Skin epidermis (tissue), 12 donors: ENCODE measurements at regions not wholly inside any gene's neighbourhood (a gene's known extent, or its start where the extent isn't known, plus 50 kb on each side); places are given as distances from the start of the nearest gene placed in this dataset.
"Not testable (repeated sequence)": the region's sequence is repeated elsewhere in the genome, so short reads cannot be mapped to it uniquely, and the experiment has no call there.

Experiments used
- H3K27ac ChIP-seq, 21 experiments: fragments of 200-600 bp; sonication (generic) in 11 of 21; one replicate each; pipeline ENCODE4 v1.5.0; 2020; ENCODE audit warnings: mild to moderate bottlenecking in 3 of 21, inconsistent platforms in 2 of 21, moderate library complexity in 2 of 21
- H3K4me3 ChIP-seq, 7 experiments: fragments of 200-600 bp; sonication (generic) in 2 of 7; one replicate each; pipeline ENCODE4 v1.5.0; 2020; ENCODE audit warnings: inconsistent platforms in 2 of 7, mild to moderate bottlenecking in 2 of 7, moderate library complexity in 1 of 7

DNA sequence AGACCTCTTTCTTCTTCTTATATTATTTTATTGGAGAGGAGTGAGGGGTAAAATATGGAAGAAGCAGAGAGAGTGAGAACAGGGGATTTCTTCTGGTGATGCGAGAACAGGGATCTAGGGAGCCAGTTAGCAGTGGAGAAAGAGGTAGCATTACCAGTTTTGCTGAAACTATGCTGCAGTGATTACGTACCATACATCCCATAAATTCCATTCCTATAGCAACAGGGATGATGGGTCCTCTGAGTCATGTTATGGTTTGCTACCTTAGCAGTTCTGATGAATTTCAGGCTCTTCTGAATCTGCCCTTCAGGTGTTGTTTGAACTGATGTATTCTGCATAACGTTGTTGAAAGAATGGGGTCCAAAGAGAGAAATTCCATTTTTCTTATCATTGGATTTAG lies 625.4 kb upstream of the LRFN5 start:
- H3K27ac ChIP-seq: no peak overlapping the region
- H3K4me3 ChIP-seq: no peak overlapping the region

GRCh38 chr14:40960257-40960656 lies 646.4 kb upstream of the LRFN5 start:
- H3K4me3 ChIP-seq, H3K27ac ChIP-seq: not testable (repeated sequence)

DNA sequence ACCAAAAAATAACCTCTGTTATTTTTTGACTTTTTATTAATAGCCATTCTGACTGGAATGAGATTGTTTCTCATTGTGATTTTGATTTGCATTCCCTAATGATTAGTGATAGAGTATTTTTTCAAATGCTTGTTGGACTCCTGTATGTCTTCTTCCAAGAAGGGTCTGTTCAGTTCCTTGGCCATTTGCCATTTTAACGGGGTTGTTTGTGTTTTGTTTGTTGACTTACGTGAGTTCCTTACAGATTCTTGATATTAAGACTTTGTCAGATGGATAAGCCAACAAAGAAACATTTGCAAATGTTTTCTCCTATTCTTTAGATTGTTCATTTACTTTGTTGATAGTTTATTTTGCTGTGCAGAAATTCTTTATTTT lies 651.6 kb upstream of the LRFN5 start:
- H3K4me3 ChIP-seq: no peak overlapping the region
- H3K27ac ChIP-seq: no peak overlapping the region

DNA sequence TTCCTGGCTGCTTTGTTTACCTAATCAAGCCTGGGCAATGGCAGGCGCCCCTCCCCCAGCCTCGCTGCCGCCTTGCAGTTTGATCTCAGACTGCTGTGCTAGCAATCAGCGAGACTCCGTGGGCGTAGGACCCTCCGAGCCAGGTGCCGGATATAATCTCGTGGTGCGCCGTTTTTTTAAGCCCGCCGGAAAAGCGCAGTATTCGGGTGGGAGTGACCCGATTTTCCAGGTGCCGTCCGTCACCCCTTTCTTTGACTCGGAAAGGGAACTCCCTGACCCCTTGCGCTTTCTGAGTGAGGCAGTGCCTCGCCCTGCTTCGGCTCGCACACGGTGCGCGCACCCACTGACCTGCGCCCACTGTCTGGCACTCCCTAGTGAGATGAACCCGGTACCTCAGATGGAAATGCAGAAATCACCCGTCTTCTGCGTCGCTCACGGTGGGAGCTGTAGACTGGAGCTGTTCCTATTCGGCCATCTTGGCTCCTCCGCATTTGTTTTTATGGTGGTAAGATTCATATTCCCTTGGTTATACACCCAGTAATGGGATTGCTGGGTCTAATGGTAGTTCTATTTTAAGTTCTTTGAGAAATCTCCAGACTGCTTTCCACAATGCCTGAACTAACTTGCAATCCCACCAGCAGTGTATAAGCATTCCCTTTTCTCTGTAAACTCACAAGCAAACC lies 652.1 kb upstream of the LRFN5 start:
- H3K4me3 ChIP-seq, H3K27ac ChIP-seq: not testable (repeated sequence)

DNA sequence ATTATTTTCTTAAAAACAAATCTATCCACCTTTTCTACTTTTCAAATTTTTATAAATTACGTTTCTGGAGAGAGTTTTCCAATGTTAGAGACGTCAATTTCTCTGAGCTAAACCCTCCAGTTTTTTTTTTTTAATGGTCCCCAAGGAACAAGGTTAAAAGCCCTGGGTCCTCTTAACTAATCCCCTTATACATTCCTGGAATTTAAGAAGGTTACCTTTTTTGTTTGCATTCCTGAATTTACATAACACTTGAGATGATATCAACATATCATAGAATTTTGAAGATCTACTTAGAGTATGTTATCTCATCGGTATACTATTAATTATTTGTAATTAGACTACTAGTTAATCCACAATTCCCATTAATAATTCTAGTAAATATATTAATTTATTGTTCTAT lies 662.2 kb upstream of the LRFN5 start:
- Histone ChIP-seq H3K4me3 (no peak overlapping the region), H3K27ac (no peak overlapping the region)

DNA sequence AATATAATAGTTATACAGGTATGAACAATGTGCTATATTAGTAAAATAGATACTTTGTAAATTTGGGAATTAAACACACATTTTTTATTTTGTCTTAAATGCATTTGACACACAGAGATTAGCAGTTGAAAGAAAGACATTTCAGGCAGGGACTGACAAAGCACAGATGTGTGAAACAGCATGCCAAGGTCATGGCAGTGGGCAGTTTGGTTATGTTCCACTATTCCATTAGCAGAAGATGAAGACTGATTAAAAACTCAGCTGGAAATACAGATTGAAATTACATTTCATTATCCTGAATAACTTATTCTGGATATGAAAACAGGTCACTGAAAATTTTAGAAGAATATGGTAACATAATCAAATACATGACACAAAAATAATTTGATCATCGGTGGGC lies 669.8 kb upstream of the LRFN5 start:
- Histone ChIP-seq H3K27ac (no peak overlapping the region), H3K4me3 (no peak overlapping the region)

DNA sequence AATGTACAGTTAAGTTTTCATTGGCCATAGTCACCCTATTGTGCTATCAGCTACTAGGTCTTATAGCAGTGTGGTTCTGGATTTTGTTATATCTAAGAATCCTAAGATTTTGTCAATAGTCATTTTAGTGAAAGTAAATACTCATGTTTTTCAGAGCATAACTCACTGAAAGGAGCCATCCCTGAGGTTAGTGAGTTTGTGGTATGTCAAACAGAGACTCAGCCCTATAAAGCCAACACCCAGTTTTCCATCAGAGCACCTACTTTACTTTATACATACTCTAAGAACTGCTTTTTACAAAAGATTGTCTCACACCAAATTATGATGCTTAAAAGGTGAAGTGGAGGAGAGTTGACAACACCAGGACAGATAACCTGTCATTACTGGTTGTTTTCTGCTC lies 686.3 kb upstream of the LRFN5 start:
- H3K27ac ChIP-seq: no peak overlapping the region
- H3K4me3 ChIP-seq: no peak overlapping the region

GRCh38 chr14:40911141-40911540 lies 695.5 kb upstream of the LRFN5 start:
- no peak overlapping the region for H3K4me3 ChIP-seq

DNA sequence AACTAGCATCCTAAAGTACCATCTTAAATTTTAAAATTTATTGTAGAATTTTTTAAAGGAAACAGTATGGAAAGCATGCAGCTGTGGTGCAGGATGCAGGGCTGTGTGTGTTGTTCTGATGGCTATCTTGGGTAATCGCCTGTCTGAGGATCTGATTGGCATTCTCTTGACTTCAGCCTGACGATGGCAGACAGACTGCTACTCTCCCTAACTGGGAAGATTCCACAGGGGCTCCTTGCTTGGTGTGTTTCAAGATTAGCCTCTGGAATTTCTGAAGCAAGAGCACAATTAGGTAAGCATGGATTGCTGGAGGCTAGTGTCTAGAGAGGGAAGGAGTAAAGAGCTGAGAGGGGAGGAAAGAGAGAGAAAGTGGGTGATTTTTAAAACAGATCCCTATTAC lies 696.8 kb upstream of the LRFN5 start:
- Histone ChIP-seq H3K4me3 (no peak overlapping the region), H3K27ac (no peak overlapping the region)

More at GRCh38 chr14:40911141-40911540, 695.5 kb upstream of the LRFN5 start:
- no peak overlapping the region for H3K27ac ChIP-seq

- no peak overlapping the region for H3K27ac ChIP-seq
- no peak overlapping the region for H3K4me3 ChIP-seq
Observed at GRCh38 chr14:40903709-40904108, 703.0 kb upstream of the LRFN5 start.

DNA sequence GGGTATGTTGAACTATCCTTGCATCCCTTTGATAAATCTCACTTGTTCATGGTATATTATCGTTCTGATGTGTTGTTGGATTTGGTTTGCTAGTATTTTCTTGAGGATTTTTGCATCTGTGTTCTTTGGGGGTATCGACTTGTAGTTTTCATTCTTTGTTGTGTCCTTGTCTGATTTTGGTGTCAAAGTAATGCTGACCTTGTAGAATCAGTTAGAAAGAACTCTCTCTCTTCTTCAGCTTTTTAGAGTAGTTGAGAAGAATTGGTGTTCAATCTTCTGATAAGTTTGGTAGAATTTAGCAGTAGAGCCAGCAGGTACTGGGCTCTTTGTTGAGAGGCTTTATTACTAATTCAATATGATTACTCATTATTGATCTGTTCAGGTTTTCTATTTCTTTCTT lies 707.2 kb upstream of the LRFN5 start:
- Histone ChIP-seq H3K27ac (no peak overlapping the region), H3K4me3 (no peak overlapping the region)

DNA sequence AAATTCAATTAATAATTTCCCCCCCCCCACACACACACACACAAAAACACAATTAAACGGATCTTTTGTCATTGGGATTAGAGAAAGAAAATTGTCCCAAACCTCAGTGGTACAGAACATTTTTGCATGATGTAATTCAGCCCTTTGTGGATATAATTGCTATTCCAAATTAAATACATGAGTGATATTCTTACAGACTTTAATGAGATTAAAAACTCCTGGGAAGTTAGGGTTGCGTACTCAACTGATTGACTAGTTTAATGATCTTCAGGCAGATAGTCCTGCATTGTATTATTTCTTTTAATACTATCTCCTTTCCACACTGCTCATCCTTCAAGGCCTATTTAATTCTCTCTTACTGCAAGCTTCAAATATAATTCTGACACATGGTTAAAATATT lies 711.8 kb upstream of the LRFN5 start:
- Histone ChIP-seq H3K4me3 (no peak overlapping the region), H3K27ac (no peak overlapping the region)

- Histone ChIP-seq H3K27ac (no peak overlapping the region), H3K4me3 (no peak overlapping the region)
Observed at GRCh38 chr14:40889126-40889525, 717.5 kb upstream of the LRFN5 start.

GRCh38 chr14:40887912-40888311 lies 718.8 kb upstream of the LRFN5 start:
- H3K4me3 ChIP-seq: no peak overlapping the region
- no peak overlapping the region for H3K27ac ChIP-seq

DNA sequence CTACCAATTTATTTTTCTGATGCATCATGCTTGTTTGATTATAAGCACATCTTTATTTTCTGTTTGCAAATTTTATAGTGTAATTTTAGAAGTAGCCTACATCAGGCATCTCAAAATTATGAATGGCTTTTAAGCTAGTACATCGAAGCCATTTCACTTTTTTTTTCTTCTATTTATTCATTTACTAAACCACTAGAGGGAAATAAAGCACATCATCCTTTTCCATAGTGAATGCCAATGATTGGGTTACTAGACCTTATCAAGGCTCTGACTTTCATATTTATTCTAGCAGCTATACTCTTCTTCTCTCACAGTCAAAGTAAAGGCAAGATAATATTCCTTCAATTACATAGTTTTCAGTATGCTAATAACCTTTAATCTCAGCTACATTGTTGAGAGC lies 736.4 kb upstream of the LRFN5 start:
- Histone ChIP-seq H3K4me3 (no peak overlapping the region), H3K27ac (no peak overlapping the region)

DNA sequence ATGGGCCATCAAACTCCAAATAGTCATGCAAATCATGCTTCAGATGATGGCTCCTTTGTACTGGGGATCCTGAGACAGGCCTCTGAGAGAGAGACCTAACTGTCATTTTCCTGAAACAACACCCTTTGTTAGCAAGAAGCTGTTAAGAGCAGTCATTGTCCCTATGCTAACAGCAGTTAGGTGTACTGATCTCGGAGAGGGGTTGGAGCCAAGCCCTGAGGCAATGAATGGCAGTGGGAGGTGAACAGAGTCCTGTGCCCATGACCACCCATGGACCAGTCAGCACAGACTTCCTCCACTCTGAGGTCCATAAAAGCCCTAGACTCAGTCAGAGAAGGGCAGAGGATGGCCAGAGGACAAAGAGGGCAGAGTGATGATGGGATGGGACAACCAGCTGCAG lies 747.6 kb upstream of the LRFN5 start:
- Histone ChIP-seq H3K27ac (no peak overlapping the region), H3K4me3 (no peak overlapping the region)

DNA sequence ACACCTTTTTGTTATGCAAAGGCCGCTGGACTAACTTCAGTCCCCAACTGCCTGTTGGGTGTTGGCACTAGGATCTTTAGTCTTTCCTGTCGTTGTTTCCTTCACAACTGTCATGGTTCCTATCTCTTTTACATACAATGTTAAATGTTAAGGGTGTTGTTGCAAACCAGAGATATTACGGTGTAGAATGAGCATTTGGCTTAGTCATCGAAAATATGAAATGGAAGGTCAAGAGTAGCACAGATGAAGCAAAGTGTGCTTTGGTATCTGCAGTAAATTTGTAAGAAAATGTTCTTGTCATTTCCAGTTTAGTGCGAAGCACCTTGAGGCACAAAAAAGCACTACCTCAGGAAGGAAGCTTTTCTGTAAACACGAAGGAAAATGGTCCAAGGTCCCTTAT lies 751.3 kb upstream of the LRFN5 start:
- Histone ChIP-seq H3K4me3 (no peak overlapping the region), H3K27ac (no peak overlapping the region)

DNA sequence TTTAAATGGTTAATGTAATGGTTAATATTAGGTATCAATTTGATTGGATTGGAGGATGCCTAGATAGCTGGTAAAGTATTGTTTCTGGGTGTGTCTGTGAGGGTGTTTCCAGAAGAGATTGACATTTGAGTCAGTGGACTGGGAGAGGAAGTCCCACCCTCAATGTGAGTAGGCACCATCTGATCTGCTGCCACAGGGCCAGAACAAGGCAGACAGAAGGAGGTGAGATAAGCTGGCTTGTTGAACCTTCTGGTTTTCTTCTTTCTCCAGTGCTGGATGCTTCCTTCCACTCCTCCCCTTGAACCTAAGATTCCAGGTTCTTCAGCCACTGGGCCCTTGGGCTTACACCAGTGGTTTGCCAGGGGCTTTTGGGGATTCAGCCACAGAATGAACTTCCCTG lies 756.5 kb upstream of the LRFN5 start:
- H3K27ac ChIP-seq: no peak overlapping the region
- no peak overlapping the region for H3K4me3 ChIP-seq

GRCh38 chr14:40847480-40847879 lies 759.2 kb upstream of the LRFN5 start:
- Histone ChIP-seq H3K27ac (no peak overlapping the region), H3K4me3 (no peak overlapping the region)

- Histone ChIP-seq H3K27ac (no peak overlapping the region), H3K4me3 (no peak overlapping the region)
Observed at GRCh38 chr14:40842816-40843215, 763.9 kb upstream of the LRFN5 start.

DNA sequence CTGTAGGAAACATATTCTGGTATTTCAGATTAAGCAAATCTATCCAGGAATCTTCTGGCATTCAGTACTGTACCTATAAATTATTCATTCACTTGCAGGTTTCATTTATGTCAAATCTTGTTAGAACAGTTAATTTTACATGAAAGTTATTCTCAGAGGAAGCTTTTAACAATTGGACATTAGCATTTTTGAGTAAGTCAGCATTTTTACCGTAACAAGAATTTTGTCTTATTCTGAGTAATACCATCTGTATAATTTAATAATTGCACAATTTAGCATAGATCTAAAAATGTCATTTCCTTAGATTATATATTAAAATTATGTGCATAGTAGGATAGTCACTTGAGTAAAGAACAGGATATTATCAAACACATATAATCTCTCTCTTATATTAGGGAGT lies 764.8 kb upstream of the LRFN5 start:
- H3K27ac ChIP-seq: no peak overlapping the region
- no peak overlapping the region for H3K4me3 ChIP-seq

GRCh38 chr14:40838601-40839000 lies 768.1 kb upstream of the LRFN5 start:
- no peak overlapping the region for H3K27ac ChIP-seq

DNA sequence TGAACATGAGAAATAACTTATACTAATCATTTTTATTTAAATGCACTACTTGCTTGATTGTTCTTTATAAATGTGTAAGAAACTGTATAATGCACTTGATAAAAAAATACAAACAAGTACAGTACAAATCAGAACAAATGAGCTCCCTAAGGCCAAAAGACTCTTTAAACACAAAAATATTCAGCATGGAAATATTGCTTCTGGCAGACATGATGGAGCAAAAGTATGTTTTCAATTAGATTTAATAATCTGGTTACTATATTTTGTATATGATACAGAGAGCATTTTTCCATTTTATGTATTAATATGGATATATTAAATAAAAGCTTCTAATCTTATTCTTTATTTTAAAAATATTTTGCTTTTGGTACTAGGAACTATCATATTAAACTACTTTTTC lies 800.2 kb upstream of the LRFN5 start:
- Histone ChIP-seq H3K4me3 (no peak overlapping the region), H3K27ac (no peak overlapping the region)

More at GRCh38 chr14:40838601-40839000, 768.1 kb upstream of the LRFN5 start:
- no peak overlapping the region for H3K4me3 ChIP-seq
